B cell (primary cell): ENCODE measurements at regions not wholly inside any gene's neighbourhood (a gene's known extent, or its start where the extent isn't known, plus 50 kb on each side); places are given as distances from the start of the nearest gene placed in this dataset.

Experiments
- ATAC-seq: fragments of 200-7000 bp; cut with Tn5 transposase; one replicate; pipeline ENCODE4 v1.10.0; 2021; ENCODE audit warnings: low read depth, mild to moderate bottlenecking, moderate number of reproducible peaks, moderate library complexity
- CTCF ChIA-PET: fragments of 350-600 bp; sonication (Branson Sonifier 250); formaldehyde crosslinking; loops from one replicate; lab custom pipeline; 2021; ENCODE audit warnings: antibody characterized with exemption, inconsistent platforms; lab: Charles Lee
- POLR2A ChIA-PET: fragments of 350-600 bp; sonication (Branson Sonifier 250); formaldehyde crosslinking; loops from one replicate; lab custom pipeline; 2021; ENCODE audit warnings: antibody characterized with exemption; lab: Charles Lee
- DNase-seq: peaks from one replicate; pipeline ENCODE4 v3.0.0; 2013
- H2AFZ ChIP-seq: 2 replicates; pipeline ENCODE4 v1.6.1; 2012; ENCODE audit warnings: mild to moderate bottlenecking, low read depth, low read length; ENCODE audit not compliant: insufficient read depth, poor library complexity, severe bottlenecking
- H3K27ac ChIP-seq, 2 donors: 1 replicate in 1 of 2; 2 replicates in 1 of 2; pipeline ENCODE4 v1.5.1; 2012 to 2013; ENCODE audit warnings: low read length in 2 of 2, mild to moderate bottlenecking in 2 of 2, moderate library complexity in 1 of 2
- H3K27me3 ChIP-seq, 4 experiments: fragments of 200-600 bp in 1 of 4; sonication (generic) in 1 of 4; replicated peaks in 1 of 4; 1 replicate in 2 of 4; 2 replicates in 2 of 4; pipeline versions ENCODE4 v1.6.1 to v1.7.0; 2013 to 2016; ENCODE audit warnings: low read length in 3 of 4, mild to moderate bottlenecking in 2 of 4, mixed read lengths in 1 of 4, moderate library complexity in 1 of 4; ENCODE audit not compliant: insufficient read depth in 4 of 4, control insufficient read depth in 3 of 4; ENCODE audit errors: control extremely low read depth in 1 of 4
- H3K36me3 ChIP-seq, 2 experiments: replicated peaks in 1 of 2; 1 replicate in 1 of 2; 2 replicates in 1 of 2; pipeline versions ENCODE4 v1.6.1 to v1.7.1; 2013; ENCODE audit warnings: low read length in 1 of 2; ENCODE audit not compliant: insufficient read depth in 2 of 2, control insufficient read depth in 1 of 2; ENCODE audit errors: control extremely low read depth in 1 of 2, extremely low read depth in 1 of 2
- H3K4me1 ChIP-seq, 2 donors: fragments of 200-600 bp in 1 of 2; sonication (generic) in 1 of 2; 1 replicate in 1 of 2; 2 replicates in 1 of 2; pipeline versions ENCODE4 v1.5.1 to v1.6.1; 2013 to 2017; ENCODE audit warnings: low read length in 2 of 2; ENCODE audit not compliant: control insufficient read depth in 2 of 2, insufficient read depth in 2 of 2
- H3K4me2 ChIP-seq: replicated peaks from 2 replicates; pipeline ENCODE3; 2012; ENCODE audit warnings: mild to moderate bottlenecking, low read depth, low read length; ENCODE audit not compliant: poor library complexity, severe bottlenecking
- H3K4me3 ChIP-seq, 5 experiments: fragments of 200-600 bp in 1 of 5; sonication (generic) in 1 of 5; 1 replicate in 3 of 5; 2 replicates in 2 of 5; pipeline versions ENCODE4 v1.5.1 to v1.7.0; 2011 to 2016; ENCODE audit warnings: low read length in 4 of 5, mild to moderate bottlenecking in 4 of 5, low read depth in 2 of 5, control low read depth in 1 of 5, moderate library complexity in 1 of 5; ENCODE audit not compliant: insufficient read depth in 1 of 5; ENCODE audit errors: control extremely low read depth in 1 of 5, extremely low read depth in 1 of 5
- H3K79me2 ChIP-seq: fragments of 200-600 bp; sonication (generic); one replicate; pipeline ENCODE4 v1.6.0; 2016; ENCODE audit warnings: low read length; ENCODE audit not compliant: control insufficient read depth, insufficient read depth
- H3K9ac ChIP-seq: fragments of 200-600 bp; sonication (generic); 2 replicates; pipeline ENCODE4 v1.6.1; 2017; ENCODE audit warnings: mild to moderate bottlenecking, low read length, moderate library complexity
- H3K9me3 ChIP-seq, 3 donors: one replicate each; pipeline versions ENCODE4 v1.6.1 to v1.7.1; 2013; ENCODE audit warnings: low read length in 2 of 3; ENCODE audit not compliant: control insufficient read depth in 2 of 3, insufficient read depth in 1 of 3; ENCODE audit errors: control extremely low read depth in 1 of 3
- H4K20me1 ChIP-seq: 2 replicates; pipeline ENCODE4 v1.6.0; 2012; ENCODE audit warnings: mild to moderate bottlenecking, low read length; ENCODE audit not compliant: insufficient read depth, control insufficient read depth, poor library complexity, severe bottlenecking
- H3K27ac Mint-ChIP-seq: one replicate; pipeline ENCODE4 v1.8.0; 2021; ENCODE audit warnings: mixed read lengths
- H3K27me3 Mint-ChIP-seq: one replicate; pipeline ENCODE4 v1.8.0; 2021; ENCODE audit warnings: mixed read lengths
- H3K4me1 Mint-ChIP-seq: one replicate; pipeline ENCODE4 v1.8.0; 2021; ENCODE audit warnings: mixed read lengths
- H3K4me3 Mint-ChIP-seq: one replicate; pipeline ENCODE4 v1.8.0; 2021; ENCODE audit warnings: mixed read lengths
- H3K9me3 Mint-ChIP-seq: one replicate; pipeline ENCODE4 v1.8.0; 2022; ENCODE audit warnings: mixed read lengths; ENCODE audit not compliant: insufficient read depth
- CTCF ChIP-seq: fragments of 200-600 bp; IDR thresholded peaks from one replicate; pipeline ENCODE4 v1.8.0; 2022; ENCODE audit warnings: antibody characterized with exemption, mild to moderate bottlenecking
- EZH2 ChIP-seq: IDR thresholded peaks from 2 replicates; pipeline ENCODE4 v1.6.1; 2012; ENCODE audit warnings: borderline replicate concordance, low read depth, mild to moderate bottlenecking, moderate library complexity, low read length; ENCODE audit not compliant: insufficient read depth, poor library complexity, severe bottlenecking
- WGBS: methylation state at CpG from one replicate; pipeline ENCODE4 v1.1.5; 2013; ENCODE audit warnings: missing lambda C conversion rate; ENCODE audit not compliant: insufficient coverage; 5-methylcytosine and 5-hydroxymethylcytosine counted together
- intact Hi-C: fragments of 100-400 bp; cut with micrococcal nuclease; formaldehyde crosslinking; loops from one replicate; pipeline ENCODE4 v1.10.0; 2022

GRCh38 chr21:35727830-35728229 lies 332.5 kb downstream of the SETD4 start:
- Histone ChIP-seq H4K20me1 (no peaks in the 10 kb centered on the region), H3K79me2 (no peaks in the 10 kb centered on the region), H3K4me2 (no peak overlapping the region), H2AFZ (no peak overlapping the region), H3K27me3 (peaks cover 0 to 17% (median 6%) of the 10 kb centered on the region in 4 experiments), H3K9me3 (no peaks in the 10 kb centered on the region), H3K36me3 (no peaks in the 10 kb centered on the region), H3K9ac (no peak overlapping the region), H3K4me3 (no peak overlapping the region), H3K4me1 (no peaks in the 10 kb centered on the region), H3K27ac (no peak overlapping the region)
- ATAC-seq: no peak
- POLR2A ChIA-PET: no interaction called here
- no peaks in the 10 kb centered on the region for H3K4me1 Mint-ChIP-seq
- intact Hi-C loops: no loop called here
- DNase-seq: no peak
- peaks cover 61% of the 10 kb centered on the region for H3K27me3 Mint-ChIP-seq
- peaks cover 2% of the 10 kb centered on the region for H3K9me3 Mint-ChIP-seq
- no peak overlapping the region for H3K27ac Mint-ChIP-seq
- H3K4me3 Mint-ChIP-seq: no peak overlapping the region
- no peak for TF ChIP-seq EZH2
- no peak for TF ChIP-seq CTCF
- no CpG with 5 or more reads among the region's 2 CpGs for WGBS
- CTCF ChIA-PET: no interaction called here

- Histone ChIP-seq H3K27ac (no peak overlapping the region), H3K9me3 (peaks cover 0 to 1% (median 0%) of the 10 kb centered on the region in 3 donors), H2AFZ (no peak overlapping the region), H3K4me1 (no peaks in the 10 kb centered on the region), H3K4me3 (no peak overlapping the region), H3K9ac (no peak overlapping the region), H3K36me3 (no peaks in the 10 kb centered on the region), H3K79me2 (no peaks in the 10 kb centered on the region), H3K27me3 (peaks cover 0 to 17% (median 4%) of the 10 kb centered on the region in 4 experiments), H4K20me1 (no peaks in the 10 kb centered on the region), H3K4me2 (no peak overlapping the region)
- ChIA-PET CTCF (interaction anchor here (0.9 kb wide), 1 partner anchor 10 kb away, joined by 5 read pairs; no protein-coding TSS in a partner anchor), POLR2A (no interaction called here)
- TF ChIP-seq CTCF (no peak), EZH2 (no peak)
- Mint-ChIP-seq H3K27me3 (peaks cover 44% of the 10 kb centered on the region), H3K4me1 (no peaks in the 10 kb centered on the region), H3K9me3 (peaks cover 2% of the 10 kb centered on the region), H3K27ac (no peak overlapping the region), H3K4me3 (no peak overlapping the region)
- ATAC-seq (no peak), DNase-seq (no peak)
- WGBS: 92% methylated on average over 4 of the region's 4 CpGs
- intact Hi-C loops: no loop called here
These were observed 336.2 kb downstream of the SETD4 start for GRCh38 chr21:35724156-35724555.
